Neural cell (in vitro differentiated cells): ENCODE measurements at regions not wholly inside any gene's neighbourhood (a gene's known extent, or its start where the extent isn't known, plus 50 kb on each side); places are given as distances from the start of the nearest gene placed in this dataset.

Experiments used
- EP300 ChIP-seq: fragments of 450-650 bp; conservative IDR thresholded peaks from 2 replicates; pipeline ENCODE4 v1.6.1; 2014; ENCODE audit warnings: antibody characterized with exemption, mild to moderate bottlenecking, moderate library complexity; ENCODE audit not compliant: poor library complexity, severe bottlenecking
- EZH2 ChIP-seq: fragments of 200-600, 300-800 bp; shearing (Covaris generic), sonication (generic); IDR thresholded peaks from 2 replicates; pipeline ENCODE4 v1.6.1; 2014; ENCODE audit warnings: antibody characterized with exemption, low read length, borderline replicate concordance, mild to moderate bottlenecking; ENCODE audit not compliant: insufficient read depth, poor library complexity, severe bottlenecking
- MXI1 ChIP-seq: fragments of 450-650 bp; conservative IDR thresholded peaks from 2 replicates; pipeline ENCODE4 v1.6.1; 2014; ENCODE audit warnings: antibody characterized with exemption, mild to moderate bottlenecking; ENCODE audit not compliant: poor library complexity, severe bottlenecking
- POLR2AphosphoS5 ChIP-seq: IDR thresholded peaks from 2 replicates; pipeline ENCODE4 v1.6.1; 2012
- RAD21 ChIP-seq: fragments of 450-650 bp; conservative IDR thresholded peaks from 2 replicates; pipeline ENCODE4 v1.6.1; 2014; ENCODE audit warnings: antibody characterized with exemption, mild to moderate bottlenecking, moderate library complexity
- SMC3 ChIP-seq: fragments of 450-650 bp; conservative IDR thresholded peaks from 2 replicates; pipeline ENCODE4 v1.6.1; 2014; ENCODE audit warnings: antibody characterized with exemption, mild to moderate bottlenecking, moderate library complexity; ENCODE audit not compliant: poor library complexity
- TAF1 ChIP-seq: IDR thresholded peaks from 2 replicates; pipeline ENCODE4 v1.6.1; 2012; ENCODE audit warnings: low read depth
- TF ChIP-seq, protein P1 (sequence below): fragments of 450-650 bp; IDR thresholded peaks from 2 replicates; pipeline ENCODE4 v1.5.1; 2014; ENCODE audit warnings: antibody characterized with exemption, mild to moderate bottlenecking, moderate library complexity; ENCODE audit not compliant: poor library complexity, severe bottlenecking

DNA sequence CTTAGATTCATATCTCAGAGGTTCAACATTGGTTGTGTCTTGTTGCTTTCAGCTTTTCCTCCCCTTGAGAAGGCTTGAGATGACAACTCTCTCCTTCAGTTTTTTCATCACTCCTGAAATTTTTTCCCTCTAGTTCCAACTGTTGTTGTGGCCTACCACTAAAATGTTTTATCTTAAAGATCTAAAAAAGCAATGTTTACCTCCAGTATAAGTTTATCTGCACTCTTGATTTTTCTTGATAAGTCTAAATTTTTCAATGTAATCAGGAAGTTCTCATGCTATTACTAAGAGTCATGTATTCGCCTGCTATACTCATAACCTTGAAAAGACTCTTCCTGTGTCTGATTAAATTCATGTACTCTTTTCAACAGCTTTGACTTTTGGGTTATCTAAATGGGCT lies 366.3 kb upstream of the TFPI start:
- TF ChIP-seq, protein P1, sequence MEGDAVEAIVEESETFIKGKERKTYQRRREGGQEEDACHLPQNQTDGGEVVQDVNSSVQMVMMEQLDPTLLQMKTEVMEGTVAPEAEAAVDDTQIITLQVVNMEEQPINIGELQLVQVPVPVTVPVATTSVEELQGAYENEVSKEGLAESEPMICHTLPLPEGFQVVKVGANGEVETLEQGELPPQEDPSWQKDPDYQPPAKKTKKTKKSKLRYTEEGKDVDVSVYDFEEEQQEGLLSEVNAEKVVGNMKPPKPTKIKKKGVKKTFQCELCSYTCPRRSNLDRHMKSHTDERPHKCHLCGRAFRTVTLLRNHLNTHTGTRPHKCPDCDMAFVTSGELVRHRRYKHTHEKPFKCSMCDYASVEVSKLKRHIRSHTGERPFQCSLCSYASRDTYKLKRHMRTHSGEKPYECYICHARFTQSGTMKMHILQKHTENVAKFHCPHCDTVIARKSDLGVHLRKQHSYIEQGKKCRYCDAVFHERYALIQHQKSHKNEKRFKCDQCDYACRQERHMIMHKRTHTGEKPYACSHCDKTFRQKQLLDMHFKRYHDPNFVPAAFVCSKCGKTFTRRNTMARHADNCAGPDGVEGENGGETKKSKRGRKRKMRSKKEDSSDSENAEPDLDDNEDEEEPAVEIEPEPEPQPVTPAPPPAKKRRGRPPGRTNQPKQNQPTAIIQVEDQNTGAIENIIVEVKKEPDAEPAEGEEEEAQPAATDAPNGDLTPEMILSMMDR: no peak
- no peak for TF ChIP-seq EZH2
- TF ChIP-seq RAD21: no peak
- TF ChIP-seq POLR2AphosphoS5: no peak
- TF ChIP-seq EP300: no peak
- TF ChIP-seq SMC3: no peak
- no peak for TF ChIP-seq MXI1
- no peak for TF ChIP-seq TAF1
